SW 1271 (cell line): ENCODE measurements at regions not wholly inside any gene's neighbourhood (a gene's known extent, or its start where the extent isn't known, plus 50 kb on each side); places are given as distances from the start of the nearest gene placed in this dataset.
A peak's percentile ranks its signal among the peaks of the same experiment; 100 is the strongest.
"Not testable (repeated sequence)": the region's sequence is repeated elsewhere in the genome, so short reads cannot be mapped to it uniquely, and the experiment has no call there.

Source experiments
- DNase-seq, 2 experiments: peaks; one replicate each; lab custom pipeline; 2025; lab: John Stamatoyannopoulos, UW

GRCh38 chr15:55126111-55126510, 70.6 kb downstream of the RSL24D1 start:
- no peak for DNase-seq

- no peak for DNase-seq
Measured at GRCh38 chr15:55124616-55125015, 72.1 kb downstream of the RSL24D1 start.

- DNase-seq, result no peak
Measured at GRCh38 chr15:55118344-55118870, 78.3 kb downstream of the RSL24D1 start.

GRCh38 chr15:55116636-55117035, 80.1 kb downstream of the RSL24D1 start:
- no peak for DNase-seq

- DNase-seq, result no peak
Measured at GRCh38 chr15:55113736-55114135, 83.0 kb downstream of the RSL24D1 start.

- no peak for DNase-seq
Measured at GRCh38 chr15:55112706-55113105, 84.0 kb downstream of the RSL24D1 start.

GRCh38 chr15:55110446-55110845, 86.3 kb downstream of the RSL24D1 start:
- DNase-seq, result no peak

GRCh38 chr15:55108858-55109518, 87.8 kb downstream of the RSL24D1 start:
- DNase-seq, result peak; percentile 27 to 62

- DNase-seq, result no peak
Measured at GRCh38 chr15:55108448-55108847, 88.3 kb downstream of the RSL24D1 start.

- DNase-seq, result no peak
Measured at GRCh38 chr15:55106155-55106554, 90.6 kb downstream of the RSL24D1 start.

- DNase-seq, result no peak
Measured at GRCh38 chr15:55094136-55094535, 102.6 kb downstream of the RSL24D1 start.

- no peak for DNase-seq
Measured at GRCh38 chr15:55088207-55088606, 108.5 kb downstream of the RSL24D1 start.

GRCh38 chr15:55084673-55085072, 112.1 kb downstream of the RSL24D1 start:
- DNase-seq, result no peak

GRCh38 chr15:55084216-55084615, 112.5 kb downstream of the RSL24D1 start:
- DNase-seq, result no peak

- DNase-seq, result not testable (repeated sequence)
Measured at GRCh38 chr15:55077052-55077451, 119.7 kb downstream of the RSL24D1 start.

- DNase-seq, result no peak
Measured at GRCh38 chr15:55074431-55074830, 122.3 kb downstream of the RSL24D1 start.

GRCh38 chr15:55063970-55064369, 132.8 kb downstream of the RSL24D1 start:
- not testable (repeated sequence) for DNase-seq

GRCh38 chr15:55060836-55061235, 135.9 kb downstream of the RSL24D1 start:
- no peak for DNase-seq

GRCh38 chr15:55056500-55056899, 140.2 kb downstream of the RSL24D1 start:
- no peak for DNase-seq

GRCh38 chr15:55044162-55044561, 152.6 kb downstream of the RSL24D1 start:
- no peak for DNase-seq

- DNase-seq, result no peak
Measured at GRCh38 chr15:55037071-55037470, 159.7 kb downstream of the RSL24D1 start.

- no peak for DNase-seq
Measured at GRCh38 chr15:55035749-55036148, 161.0 kb downstream of the RSL24D1 start.

- no peak for DNase-seq
Measured at GRCh38 chr15:55033574-55033973, 163.2 kb downstream of the RSL24D1 start.

GRCh38 chr15:55031727-55032126, 165.0 kb downstream of the RSL24D1 start:
- DNase-seq, result no peak
